Hepatocyte (in vitro differentiated cells): ENCODE measurements at regions not wholly inside any gene's neighbourhood (a gene's known extent, or its start where the extent isn't known, plus 50 kb on each side); places are given as distances from the start of the nearest gene placed in this dataset.
"Not testable (repeated sequence)": the region's sequence is repeated elsewhere in the genome, so short reads cannot be mapped to it uniquely, and the experiment has no call there.

Experiments
- DNase-seq: peaks from one replicate; pipeline ENCODE4 v3.0.0-alpha.2; 2016; ENCODE audit warnings: low spot score
- H2AFZ ChIP-seq: fragments of 200-600 bp; sonication (generic); 2 replicates; pipeline ENCODE4 v1.6.0; 2016; ENCODE audit warnings: antibody characterized with exemption, mild to moderate bottlenecking
- H3K27ac ChIP-seq: fragments of 200-600 bp; sonication (generic); 2 replicates; pipeline ENCODE4 v1.5.1; 2016; ENCODE audit warnings: mild to moderate bottlenecking
- H3K27me3 ChIP-seq: fragments of 200-600 bp; sonication (generic); 2 replicates; pipeline ENCODE4 v1.6.1; 2016
- H3K36me3 ChIP-seq: fragments of 200-600 bp; sonication (generic); replicated peaks from 2 replicates; pipeline ENCODE4 v1.5.1; 2016; ENCODE audit warnings: low read depth; ENCODE audit not compliant: insufficient read depth
- H3K4me1 ChIP-seq: fragments of 200-600 bp; sonication (generic); 2 replicates; pipeline ENCODE4 v1.5.1; 2016; ENCODE audit warnings: mild to moderate bottlenecking, moderate library complexity; ENCODE audit not compliant: insufficient read depth
- H3K4me2 ChIP-seq: fragments of 200-600 bp; sonication (generic); 2 replicates; pipeline ENCODE4 v1.6.0; 2016
- H3K4me3 ChIP-seq: fragments of 200-600 bp; sonication (generic); 2 replicates; pipeline ENCODE4 v1.5.1; 2016; ENCODE audit warnings: mild to moderate bottlenecking
- H3K79me2 ChIP-seq: fragments of 200-600 bp; sonication (generic); 2 replicates; pipeline ENCODE4 v1.6.0; 2017; ENCODE audit warnings: mild to moderate bottlenecking
- H3K9me2 ChIP-seq: fragments of 200-600 bp; sonication (generic); replicated peaks from 2 replicates; pipeline ENCODE4 v1.6.0; 2017; ENCODE audit warnings: mild to moderate bottlenecking; ENCODE audit not compliant: insufficient read depth
- H3K9me3 ChIP-seq: fragments of 200-600 bp; sonication (generic); 2 replicates; pipeline ENCODE4 v1.5.1; 2016; ENCODE audit warnings: low read depth, mild to moderate bottlenecking
- H4K20me1 ChIP-seq: fragments of 200-600 bp; sonication (generic); 2 replicates; pipeline ENCODE4 v1.6.0; 2016; ENCODE audit warnings: mild to moderate bottlenecking; ENCODE audit not compliant: insufficient read depth, poor library complexity, severe bottlenecking
- CTCF ChIP-seq: fragments of 200-600 bp; sonication (generic); IDR thresholded peaks from 2 replicates; pipeline ENCODE4 v1.5.1; 2016; ENCODE audit warnings: antibody characterized with exemption, mild to moderate bottlenecking; ENCODE audit not compliant: poor library complexity
- EZH2 ChIP-seq: fragments of 200-600 bp; sonication (generic); IDR thresholded peaks from 2 replicates; pipeline ENCODE4 v1.6.1; 2016; ENCODE audit warnings: antibody characterized with exemption, mild to moderate bottlenecking, borderline replicate concordance
- EZH2phosphoT487 ChIP-seq: fragments of 200-600 bp; sonication (generic); IDR thresholded peaks from one replicate; pipeline ENCODE4 v1.6.1; 2018; ENCODE audit warnings: antibody characterized with exemption, mild to moderate bottlenecking, low read depth, moderate library complexity; ENCODE audit not compliant: unreplicated experiment, severe bottlenecking
- WGBS: methylation state at CpG from one replicate; pipeline ENCODE4 v1.1.6; 2016; ENCODE audit warnings: low lambda C conversion rate; ENCODE audit errors: missing lambda C conversion rate; 5-methylcytosine and 5-hydroxymethylcytosine counted together

- H3K9me3 ChIP-seq, result not testable (repeated sequence)
- WGBS, result 84% methylated on average over 15 of the region's 18 CpGs
Measured at GRCh38 chr14:105751291-105751751, 224.9 kb downstream of the TMEM121 start.

GRCh38 chr14:105752420-105752819 is 226.0 kb downstream of the TMEM121 start:
- not testable (repeated sequence) for H3K27me3 ChIP-seq, H4K20me1 ChIP-seq, H2AFZ ChIP-seq

More at GRCh38 chr14:105751291-105751751, 224.9 kb downstream of the TMEM121 start:
- H3K4me3 ChIP-seq, H3K27me3 ChIP-seq, H3K4me2 ChIP-seq, H3K36me3 ChIP-seq, H3K27ac ChIP-seq, H3K9me2 ChIP-seq, H4K20me1 ChIP-seq, H3K79me2 ChIP-seq, DNase-seq, H3K4me1 ChIP-seq, H2AFZ ChIP-seq: not testable (repeated sequence)

GRCh38 chr14:105760691-105761344 is 234.4 kb downstream of the TMEM121 start:
- Histone ChIP-seq H3K27me3 (no peaks in the 10 kb centered on the region), H3K9me3 (no peaks in the 10 kb centered on the region), H3K4me3 (no peak overlapping the region), H4K20me1 (no peaks in the 10 kb centered on the region), H3K79me2 (no peaks in the 10 kb centered on the region), H3K36me3 (no peaks in the 10 kb centered on the region), H3K27ac (no peak overlapping the region), H2AFZ (no peak overlapping the region), H3K4me1 (no peaks in the 10 kb centered on the region), H3K9me2 (no peaks in the 10 kb centered on the region), H3K4me2 (no peak overlapping the region)
- DNase-seq, result no peak
- TF ChIP-seq EZH2 (no peak), EZH2phosphoT487 (no peak), CTCF (no peak)
- WGBS, result 79% methylated on average over 16 of the region's 18 CpGs

More at GRCh38 chr14:105752420-105752819, 226.0 kb downstream of the TMEM121 start:
- not testable (repeated sequence) for H3K4me1 ChIP-seq, H3K9me3 ChIP-seq, H3K4me2 ChIP-seq, H3K27ac ChIP-seq, H3K79me2 ChIP-seq, DNase-seq, H3K4me3 ChIP-seq, H3K9me2 ChIP-seq, H3K36me3 ChIP-seq
- 72% methylated on average over 5 of the region's 7 CpGs for WGBS

GRCh38 chr14:105761345-105761740 is 235.0 kb downstream of the TMEM121 start:
- not testable (repeated sequence) for DNase-seq, H4K20me1 ChIP-seq, H3K27ac ChIP-seq, H2AFZ ChIP-seq, H3K9me3 ChIP-seq, H3K79me2 ChIP-seq, H3K9me2 ChIP-seq, H3K4me3 ChIP-seq, H3K4me1 ChIP-seq, H3K4me2 ChIP-seq, H3K27me3 ChIP-seq, H3K36me3 ChIP-seq
- 52% methylated on average over 5 of the region's 5 CpGs for WGBS

- H3K4me3 ChIP-seq, result no peak overlapping the region
- no peak overlapping the region for H3K27ac ChIP-seq
- no peaks in the 10 kb centered on the region for H3K36me3 ChIP-seq
- DNase-seq, result no peak
- no peaks in the 10 kb centered on the region for H4K20me1 ChIP-seq
- 79% methylated on average over 9 of the region's 9 CpGs for WGBS
- H3K79me2 ChIP-seq, result no peaks in the 10 kb centered on the region
- no peak overlapping the region for H2AFZ ChIP-seq
- H3K4me1 ChIP-seq, result no peaks in the 10 kb centered on the region
- no peaks in the 10 kb centered on the region for H3K9me3 ChIP-seq
- TF ChIP-seq EZH2 (no peak), CTCF (no peak), EZH2phosphoT487 (no peak)
- no peaks in the 10 kb centered on the region for H3K27me3 ChIP-seq
- H3K4me2 ChIP-seq, result no peak overlapping the region
- H3K9me2 ChIP-seq, result no peaks in the 10 kb centered on the region
Measured at GRCh38 chr14:105761842-105762241, 235.5 kb downstream of the TMEM121 start.

GRCh38 chr14:105762262-105762661 is 235.9 kb downstream of the TMEM121 start:
- WGBS, result 82% methylated on average over 5 of the region's 11 CpGs
- not testable (repeated sequence) for H3K9me3 ChIP-seq, H2AFZ ChIP-seq, DNase-seq, H3K27ac ChIP-seq, H3K79me2 ChIP-seq, H3K4me1 ChIP-seq, H3K27me3 ChIP-seq, H3K9me2 ChIP-seq, H3K4me3 ChIP-seq, H4K20me1 ChIP-seq, H3K4me2 ChIP-seq, H3K36me3 ChIP-seq

- H3K27ac ChIP-seq, H3K9me2 ChIP-seq, H2AFZ ChIP-seq, H3K79me2 ChIP-seq, H3K27me3 ChIP-seq, H3K9me3 ChIP-seq, H4K20me1 ChIP-seq, H3K4me2 ChIP-seq, DNase-seq, H3K4me3 ChIP-seq, H3K36me3 ChIP-seq, H3K4me1 ChIP-seq: not testable (repeated sequence)
- WGBS, result 80% methylated on average over 25 of the region's 35 CpGs
Measured at GRCh38 chr14:105764254-105764901, 238.0 kb downstream of the TMEM121 start.
